GM12873 (cell line): ENCODE measurements at regions not wholly inside any gene's neighbourhood (a gene's known extent, or its start where the extent isn't known, plus 50 kb on each side); places are given as distances from the start of the nearest gene placed in this dataset.

ENCODE experiments used
- CTCF ChIP-seq: IDR thresholded peaks from 2 replicates; pipeline ENCODE4 v1.5.1; 2012; ENCODE audit warnings: low read depth, mild to moderate bottlenecking, moderate library complexity, low read length, control low read depth; ENCODE audit not compliant: insufficient read depth; ENCODE audit errors: missing control alignments

GRCh38 chrX:113212052-113212451, 371.4 kb upstream of the AMOT start:
- TF ChIP-seq CTCF = no peak

- TF ChIP-seq CTCF = no peak
Measured at GRCh38 chrX:113202601-113203000, 362.0 kb upstream of the AMOT start.

- TF ChIP-seq CTCF = no peak
Measured at GRCh38 chrX:113195949-113196348, 355.3 kb upstream of the AMOT start.

GRCh38 chrX:113192418-113192817, 351.8 kb upstream of the AMOT start:
- TF ChIP-seq CTCF = no peak

- TF ChIP-seq CTCF = peak; percentile 6
Measured at GRCh38 chrX:113157496-113157895, 316.9 kb upstream of the AMOT start.

- TF ChIP-seq CTCF = no peak
Measured at GRCh38 chrX:113136836-113137235, 296.2 kb upstream of the AMOT start.

- no peak for TF ChIP-seq CTCF
Measured at GRCh38 chrX:113133316-113133715, 292.7 kb upstream of the AMOT start.
